IMR-90 (cell line): ENCODE measurements at regions not wholly inside any gene's neighbourhood (a gene's known extent, or its start where the extent isn't known, plus 50 kb on each side); places are given as distances from the start of the nearest gene placed in this dataset.

Experiments
- ATAC-seq: fragments of 200-7000 bp; cut with Tn5 transposase; 2 replicates; pipeline ENCODE4 v1.9.1; 2020; ENCODE audit warnings: low read depth, mild to moderate bottlenecking, moderate library complexity
- BruUV-seq: library from RNA; stranded (reverse); fragments of 400-500 nt; replicated peaks from 2 replicates; lab custom pipeline; 2021; lab: Mats Ljungman, UMichigan
- CTCF ChIA-PET: fragments of 300-600 bp; formaldehyde crosslinking; extraction: SDS; loops from one replicate; lab custom pipeline; 2021; ENCODE audit warnings: antibody characterized with exemption; lab: Yijun Ruan, JAX
- POLR2A ChIA-PET: fragments of 300-600 bp; sonication (Branson Sonifier 250); formaldehyde crosslinking; loops from one replicate; lab custom pipeline; 2022; ENCODE audit warnings: antibody characterized with exemption; ENCODE audit not compliant: unreplicated experiment; lab: Charles Lee
- DNase-seq: peaks from one replicate; pipeline ENCODE4 v3.0.0; 2013
- H2AFZ ChIP-seq: replicated peaks from 2 replicates; pipeline ENCODE3; 2013; ENCODE audit warnings: low read length, mild to moderate bottlenecking; ENCODE audit not compliant: poor library complexity
- H2AK5ac ChIP-seq: 2 replicates; pipeline ENCODE4 v1.6.1; 2013; ENCODE audit warnings: low read depth, low read length, inconsistent platforms
- H2AK9ac ChIP-seq: replicated peaks from 2 replicates; pipeline ENCODE3; 2013; ENCODE audit warnings: mild to moderate bottlenecking, low read depth, low read length, moderate library complexity; ENCODE audit not compliant: poor library complexity
- H2BK120ac ChIP-seq: 2 replicates; pipeline ENCODE4 v1.6.1; 2013; ENCODE audit warnings: low read depth, low read length, inconsistent platforms
- H2BK15ac ChIP-seq: 3 replicates; pipeline ENCODE4 v1.6.1; 2013; ENCODE audit warnings: low read depth, low read length, inconsistent platforms
- H2BK20ac ChIP-seq: 2 replicates; pipeline ENCODE4 v1.6.1; 2013; ENCODE audit warnings: low read depth, mild to moderate bottlenecking, inconsistent platforms, low read length, moderate library complexity
- H2BK5ac ChIP-seq: 2 replicates; pipeline ENCODE4 v1.6.1; 2013; ENCODE audit warnings: mild to moderate bottlenecking, low read depth, low read length, inconsistent platforms; ENCODE audit not compliant: poor library complexity, severe bottlenecking
- H3K14ac ChIP-seq: replicated peaks from 2 replicates; pipeline ENCODE4 v1.6.1; 2013; ENCODE audit warnings: low read depth, low read length, inconsistent platforms
- H3K18ac ChIP-seq: 2 replicates; pipeline ENCODE4 v1.6.1; 2013; ENCODE audit warnings: low read depth, low read length, control low read depth
- H3K23ac ChIP-seq: 2 replicates; pipeline ENCODE4 v1.6.1; 2013; ENCODE audit warnings: low read depth, low read length, inconsistent platforms
- H3K27ac ChIP-seq: 2 replicates; pipeline ENCODE4 v1.5.1; 2013; ENCODE audit warnings: mild to moderate bottlenecking, control low read depth, low read length; ENCODE audit not compliant: insufficient read depth
- H3K27me3 ChIP-seq: 2 replicates; pipeline ENCODE4 v1.6.1; 2013; ENCODE audit warnings: low read length; ENCODE audit not compliant: control insufficient read depth, insufficient read depth
- H3K36me3 ChIP-seq: 2 replicates; pipeline ENCODE4 v1.6.1; 2013; ENCODE audit warnings: low read length, mixed read lengths; ENCODE audit not compliant: control insufficient read depth, insufficient read depth
- H3K4ac ChIP-seq: 2 replicates; pipeline ENCODE4 v1.6.1; 2013; ENCODE audit warnings: low read depth, low read length, inconsistent platforms
- H3K4me1 ChIP-seq: 2 replicates; pipeline ENCODE4 v1.6.1; 2013; ENCODE audit warnings: low read length, mixed read lengths; ENCODE audit not compliant: control insufficient read depth, insufficient read depth
- H3K4me2 ChIP-seq: 2 replicates; pipeline ENCODE4 v1.6.1; 2013; ENCODE audit warnings: low read depth, mild to moderate bottlenecking, control low read depth, low read length, moderate library complexity
- H3K4me3 ChIP-seq: 2 replicates; pipeline ENCODE4 v1.5.1; 2013; ENCODE audit warnings: low read depth, mild to moderate bottlenecking, control low read depth, low read length, moderate library complexity; ENCODE audit not compliant: insufficient read depth
- H3K56ac ChIP-seq: 2 replicates; pipeline ENCODE4 v1.6.1; 2013; ENCODE audit warnings: low read length, inconsistent platforms; ENCODE audit not compliant: insufficient read depth; ENCODE audit errors: extremely low read depth
- H3K79me1 ChIP-seq, 2 experiments: 2 replicates each; pipeline ENCODE4 v1.6.1; 2013; ENCODE audit warnings: low read length in 2 of 2, inconsistent platforms in 1 of 2, low read depth in 1 of 2
- H3K9ac ChIP-seq: 2 replicates; pipeline ENCODE4 v1.6.1; 2013; ENCODE audit warnings: low read depth, low read length, control low read depth
- H3K9me1 ChIP-seq: 2 replicates; pipeline ENCODE4 v1.6.1; 2013; ENCODE audit warnings: low read length, inconsistent platforms; ENCODE audit not compliant: insufficient read depth
- H3K9me3 ChIP-seq: 2 replicates; pipeline ENCODE4 v1.6.1; 2013; ENCODE audit warnings: low read length; ENCODE audit not compliant: control insufficient read depth, insufficient read depth
- H4K20me1 ChIP-seq: 2 replicates; pipeline ENCODE4 v1.6.1; 2013; ENCODE audit warnings: low read length, inconsistent platforms; ENCODE audit not compliant: insufficient read depth
- H4K5ac ChIP-seq: 2 replicates; pipeline ENCODE4 v1.6.1; 2013; ENCODE audit warnings: mild to moderate bottlenecking, low read depth, low read length, control low read depth
- H4K8ac ChIP-seq, 2 experiments: 2 replicates each; pipeline ENCODE4 v1.6.1; 2013; ENCODE audit warnings: low read depth in 2 of 2, low read length in 2 of 2, control low read depth in 1 of 2, inconsistent platforms in 1 of 2
- H4K91ac ChIP-seq: 2 replicates; pipeline ENCODE4 v1.6.1; 2013; ENCODE audit warnings: low read depth, low read length, inconsistent platforms; ENCODE audit not compliant: insufficient read depth
- BHLHE40 ChIP-seq: fragments of 150-350 bp; IDR thresholded peaks from 2 replicates; pipeline ENCODE4 v1.6.1; 2016; ENCODE audit warnings: mild to moderate bottlenecking, low read depth, low read length
- CEBPB ChIP-seq: IDR thresholded peaks from 2 replicates; pipeline ENCODE4 v1.6.1; 2012; ENCODE audit warnings: low read depth, low read length, improper control_type of control experiment
- CHD1 ChIP-seq: IDR thresholded peaks from 2 replicates; pipeline ENCODE4 v1.6.1; 2012; ENCODE audit warnings: low read depth, low read length, improper control_type of control experiment
- MAFK ChIP-seq: IDR thresholded peaks from 2 replicates; pipeline ENCODE4 v1.6.1; 2012; ENCODE audit warnings: low read depth, low read length, improper control_type of control experiment
- NFE2L2 ChIP-seq: fragments of 150-350 bp; IDR thresholded peaks from 2 replicates; pipeline ENCODE4 v1.6.1; 2016; ENCODE audit warnings: low read depth, mild to moderate bottlenecking, low read length
- POLR2A ChIP-seq: IDR thresholded peaks from 2 replicates; pipeline ENCODE4 v1.6.1; 2012; ENCODE audit warnings: mild to moderate bottlenecking, low read depth, low read length
- RAD21 ChIP-seq: IDR thresholded peaks from 2 replicates; pipeline ENCODE4 v1.6.1; 2012; ENCODE audit warnings: low read length, improper control_type of control experiment
- RCOR1 ChIP-seq: IDR thresholded peaks from 2 replicates; pipeline ENCODE4 v1.6.1; 2012; ENCODE audit warnings: mild to moderate bottlenecking, low read length, improper control_type of control experiment; ENCODE audit not compliant: insufficient replicate concordance
- RFX5 ChIP-seq: IDR thresholded peaks from 2 replicates; pipeline ENCODE4 v1.8.0; 2012; ENCODE audit warnings: low read depth, mild to moderate bottlenecking, low read length, moderate library complexity
- SMC3 ChIP-seq: fragments of 150-350 bp; IDR thresholded peaks from 2 replicates; pipeline ENCODE4 v1.6.1; 2016; ENCODE audit warnings: low read depth, mild to moderate bottlenecking, antibody characterized with exemption, low read length, moderate library complexity
- WGBS, 2 experiments: methylation state at CpG; one replicate each; pipeline versions ENCODE4 v1.1.5 to v1.1.7; 2013; ENCODE audit warnings: missing lambda C conversion rate in 2 of 2; ENCODE audit not compliant: insufficient read length in 1 of 2; ENCODE audit errors: extremely low coverage in 2 of 2; 5-methylcytosine and 5-hydroxymethylcytosine counted together
- dilution Hi-C: fragments of 300-500 bp; cut with HindIII; formaldehyde crosslinking; loops from one replicate; pipeline ENCODE4 v1.14.3; 2018; ENCODE audit warnings: low sequenced_read_pairs; ENCODE audit not compliant: unreplicated experiment
- in situ Hi-C: fragments of 300-500 bp; cut with MboI; formaldehyde crosslinking; loops from 3 replicates; pipeline ENCODE4 v1.14.3; 2019; ENCODE audit warnings: low sequenced_read_pairs, inconsistent platforms, mixed read lengths
- intact Hi-C: fragments of 100-400 bp; cut with micrococcal nuclease; formaldehyde crosslinking; loops from 2 replicates; pipeline ENCODE4 v1.10.0; 2022
- TF ChIP-seq, protein P1 (sequence below): fragments of 150-350 bp; IDR thresholded peaks from 2 replicates; pipeline ENCODE4 v1.6.1; 2017; ENCODE audit warnings: mild to moderate bottlenecking, antibody characterized with exemption, low read length, low read depth
- TF ChIP-seq, protein P2 (sequence below): conservative IDR thresholded peaks from 2 replicates; pipeline ENCODE4 v1.5.1; 2012; ENCODE audit warnings: mild to moderate bottlenecking, low read depth, low read length, improper control_type of control experiment
- TF ChIP-seq, protein P3 (sequence below): fragments of 150-350 bp; IDR thresholded peaks from 2 replicates; pipeline ENCODE4 v1.6.1; 2016; ENCODE audit warnings: low read depth, mild to moderate bottlenecking, low read length, moderate library complexity, borderline replicate concordance

DNA sequence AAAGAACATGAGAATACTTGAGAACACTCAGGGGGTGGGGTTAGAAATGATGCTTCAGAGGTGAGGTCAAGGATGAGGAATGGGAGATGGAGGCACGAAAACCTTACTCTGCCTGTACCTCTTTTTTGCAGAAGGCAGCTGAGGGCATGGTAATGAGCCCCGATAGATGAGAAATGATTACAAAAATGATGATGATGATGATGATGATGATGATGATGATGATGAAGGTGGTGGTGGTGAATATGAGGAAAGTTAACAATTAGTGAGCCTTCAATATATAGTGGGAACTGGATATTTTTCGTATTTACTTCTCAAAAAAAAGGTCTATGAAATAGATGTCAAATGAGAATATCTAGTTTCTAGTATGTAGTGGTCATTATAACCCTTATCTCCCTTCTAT lies 584.3 kb downstream of the EPHA4 start:
- POLR2A ChIA-PET = no interaction called here

More for the DNA sequence above, 584.3 kb downstream of the EPHA4 start:
- no peak overlapping the region for H2AFZ ChIP-seq
- intact Hi-C loops = no loop called here
- H3K4me1 ChIP-seq = no peaks in the 10 kb centered on the region
- dilution Hi-C loops = no loop called here
- H3K56ac ChIP-seq = no peak overlapping the region
- ATAC-seq (no peak), DNase-seq (no peak)
- H3K27me3 ChIP-seq = peaks cover 4% of the 10 kb centered on the region
- no peak overlapping the region for H3K4ac ChIP-seq
- no peak overlapping the region for H2AK5ac ChIP-seq
- no peak overlapping the region for H4K8ac ChIP-seq
- no peak overlapping the region for H3K14ac ChIP-seq
- H3K9me3 ChIP-seq = no peaks in the 10 kb centered on the region
- H4K91ac ChIP-seq = no peak overlapping the region
- H3K79me1 ChIP-seq = no peaks in the 10 kb centered on the region
- H3K27ac ChIP-seq = no peak overlapping the region
- BruUV-seq = no TSS peak
- H4K5ac ChIP-seq = no peak overlapping the region
- H3K4me3 ChIP-seq = no peak overlapping the region
- WGBS, 2 experiments = 80% methylated on average over 1 of the region's 3 CpGs; no CpG with 5 or more reads in 1 of the 2 experiments
- H3K18ac ChIP-seq = no peak overlapping the region
- no peak overlapping the region for H3K4me2 ChIP-seq
- H2BK20ac ChIP-seq = no peak overlapping the region
- H3K36me3 ChIP-seq = no peaks in the 10 kb centered on the region
- H3K9me1 ChIP-seq = no peaks in the 10 kb centered on the region
- H2BK120ac ChIP-seq = no peak overlapping the region
- TF ChIP-seq, protein P1, sequence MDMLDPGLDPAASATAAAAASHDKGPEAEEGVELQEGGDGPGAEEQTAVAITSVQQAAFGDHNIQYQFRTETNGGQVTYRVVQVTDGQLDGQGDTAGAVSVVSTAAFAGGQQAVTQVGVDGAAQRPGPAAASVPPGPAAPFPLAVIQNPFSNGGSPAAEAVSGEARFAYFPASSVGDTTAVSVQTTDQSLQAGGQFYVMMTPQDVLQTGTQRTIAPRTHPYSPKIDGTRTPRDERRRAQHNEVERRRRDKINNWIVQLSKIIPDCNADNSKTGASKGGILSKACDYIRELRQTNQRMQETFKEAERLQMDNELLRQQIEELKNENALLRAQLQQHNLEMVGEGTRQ = no peak
- TF ChIP-seq BHLHE40 = no peak
- TF ChIP-seq SMC3 = no peak
- TF ChIP-seq CEBPB = no peak
- TF ChIP-seq RCOR1 = no peak
- no peak for TF ChIP-seq RFX5
- TF ChIP-seq, protein P2, sequence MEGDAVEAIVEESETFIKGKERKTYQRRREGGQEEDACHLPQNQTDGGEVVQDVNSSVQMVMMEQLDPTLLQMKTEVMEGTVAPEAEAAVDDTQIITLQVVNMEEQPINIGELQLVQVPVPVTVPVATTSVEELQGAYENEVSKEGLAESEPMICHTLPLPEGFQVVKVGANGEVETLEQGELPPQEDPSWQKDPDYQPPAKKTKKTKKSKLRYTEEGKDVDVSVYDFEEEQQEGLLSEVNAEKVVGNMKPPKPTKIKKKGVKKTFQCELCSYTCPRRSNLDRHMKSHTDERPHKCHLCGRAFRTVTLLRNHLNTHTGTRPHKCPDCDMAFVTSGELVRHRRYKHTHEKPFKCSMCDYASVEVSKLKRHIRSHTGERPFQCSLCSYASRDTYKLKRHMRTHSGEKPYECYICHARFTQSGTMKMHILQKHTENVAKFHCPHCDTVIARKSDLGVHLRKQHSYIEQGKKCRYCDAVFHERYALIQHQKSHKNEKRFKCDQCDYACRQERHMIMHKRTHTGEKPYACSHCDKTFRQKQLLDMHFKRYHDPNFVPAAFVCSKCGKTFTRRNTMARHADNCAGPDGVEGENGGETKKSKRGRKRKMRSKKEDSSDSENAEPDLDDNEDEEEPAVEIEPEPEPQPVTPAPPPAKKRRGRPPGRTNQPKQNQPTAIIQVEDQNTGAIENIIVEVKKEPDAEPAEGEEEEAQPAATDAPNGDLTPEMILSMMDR = no peak
- TF ChIP-seq CHD1 = no peak
- no peak for TF ChIP-seq NFE2L2
- TF ChIP-seq MAFK = no peak
- TF ChIP-seq RAD21 = no peak
- no peak for TF ChIP-seq POLR2A
- TF ChIP-seq, protein P3, sequence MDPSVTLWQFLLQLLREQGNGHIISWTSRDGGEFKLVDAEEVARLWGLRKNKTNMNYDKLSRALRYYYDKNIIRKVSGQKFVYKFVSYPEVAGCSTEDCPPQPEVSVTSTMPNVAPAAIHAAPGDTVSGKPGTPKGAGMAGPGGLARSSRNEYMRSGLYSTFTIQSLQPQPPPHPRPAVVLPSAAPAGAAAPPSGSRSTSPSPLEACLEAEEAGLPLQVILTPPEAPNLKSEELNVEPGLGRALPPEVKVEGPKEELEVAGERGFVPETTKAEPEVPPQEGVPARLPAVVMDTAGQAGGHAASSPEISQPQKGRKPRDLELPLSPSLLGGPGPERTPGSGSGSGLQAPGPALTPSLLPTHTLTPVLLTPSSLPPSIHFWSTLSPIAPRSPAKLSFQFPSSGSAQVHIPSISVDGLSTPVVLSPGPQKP = no peak
- in situ Hi-C loops = no loop called here
- no peak overlapping the region for H2BK15ac ChIP-seq
- H3K9ac ChIP-seq = no peak overlapping the region
- no peak overlapping the region for H2AK9ac ChIP-seq
- no peaks in the 10 kb centered on the region for H4K20me1 ChIP-seq
- no peak overlapping the region for H2BK5ac ChIP-seq
- no peak overlapping the region for H3K23ac ChIP-seq
- CTCF ChIA-PET = no interaction called here
